Spleen (tissue), 11 donors: ENCODE measurements at regions not wholly inside any gene's neighbourhood (a gene's known extent, or its start where the extent isn't known, plus 50 kb on each side); places are given as distances from the start of the nearest gene placed in this dataset.

Experiments
- DNase-seq: peaks from one replicate; pipeline ENCODE4 v3.0.0-alpha.2; 2020
- H3K27ac ChIP-seq, 8 donors: fragments of 200-600 bp; sonication (generic) in 7 of 8; 1 replicate in 4 of 8; 2 replicates in 4 of 8; pipeline versions ENCODE4 v1.5.0 to v1.8.0; 2016 to 2021; ENCODE audit warnings: inconsistent platforms in 4 of 8, mild to moderate bottlenecking in 4 of 8, moderate library complexity in 1 of 8
- H3K27me3 ChIP-seq, 7 donors: fragments of 200-600 bp; sonication (generic) in 6 of 7; replicated peaks in 1 of 7; 1 replicate in 4 of 7; 2 replicates in 3 of 7; pipeline versions ENCODE4 v1.5.0 to v1.8.0; 2016 to 2021; ENCODE audit warnings: inconsistent platforms in 3 of 7, mild to moderate bottlenecking in 1 of 7
- H3K36me3 ChIP-seq, 6 donors: fragments of 200-600 bp; sonication (generic) in 5 of 6; 1 replicate in 4 of 6; 2 replicates in 2 of 6; pipeline versions ENCODE4 v1.5.0 to v1.8.0; 2016 to 2021; ENCODE audit warnings: inconsistent platforms in 2 of 6
- H3K4me1 ChIP-seq, 6 donors: fragments of 200-600 bp; sonication (generic) in 5 of 6; 1 replicate in 3 of 6; 2 replicates in 3 of 6; pipeline versions ENCODE4 v1.5.0 to v1.8.0; 2016 to 2021; ENCODE audit warnings: inconsistent platforms in 3 of 6
- H3K4me3 ChIP-seq, 8 donors: fragments of 200-600 bp; sonication (generic) in 7 of 8; 1 replicate in 4 of 8; 2 replicates in 4 of 8; pipeline versions ENCODE4 v1.5.0 to v1.8.0; 2016 to 2021; ENCODE audit warnings: inconsistent platforms in 4 of 8, mild to moderate bottlenecking in 4 of 8, moderate library complexity in 2 of 8
- H3K9me3 ChIP-seq, 8 donors: fragments of 200-600 bp; sonication (generic) in 7 of 8; 1 replicate in 4 of 8; 2 replicates in 4 of 8; pipeline versions ENCODE4 v1.5.0 to v1.8.0; 2016 to 2021; ENCODE audit warnings: inconsistent platforms in 4 of 8
- CTCF ChIP-seq, 11 experiments: fragments of 200-600 bp in 7 of 11; fragments of 450-650 bp in 4 of 11; sonication (generic) in 4 of 11; IDR thresholded peaks in 8 of 11; conservative IDR thresholded peaks in 3 of 11; 1 replicate in 7 of 11; 2 replicates in 4 of 11; pipeline versions ENCODE4 v1.4.0 to v1.8.0; 2016 to 2021; ENCODE audit warnings: antibody characterized with exemption in 11 of 11, inconsistent platforms in 4 of 11, mild to moderate bottlenecking in 1 of 11
- POLR2A ChIP-seq, 3 donors: fragments of 450-650 bp; IDR thresholded peaks; one replicate each; pipeline ENCODE4 v1.5.1; 2017; ENCODE audit warnings: antibody characterized with exemption in 3 of 3, mild to moderate bottlenecking in 1 of 3
- POLR2AphosphoS5 ChIP-seq, 3 donors: sonication (generic); formaldehyde crosslinking; IDR thresholded peaks; one replicate each; pipeline ENCODE4 v1.5.1; 2017; ENCODE audit warnings: antibody characterized with exemption in 3 of 3
- WGBS, 5 donors: extraction: QIAGEN DNeasy Blood & Tissue Kit in 3 of 5; methylation state at CpG; one replicate each; pipeline versions ENCODE4 v1.1.5 to v1.1.7; 2013 to 2018; 5-methylcytosine and 5-hydroxymethylcytosine counted together
- intact Hi-C: fragments of 100-400 bp; cut with DNase I; formaldehyde crosslinking; loops from one replicate; pipeline ENCODE4 v1.15.0; 2023; ENCODE audit warnings: low total_unique reads
- donor health status: healthy with polysubstance abuse.
- donor health status: DM: no; HTN: no; CAD: no; lungs with moderate emphysema.
- donor health status: DM: no; HTN: no; CAD: no.
- donor health status: Bipolar disorder and iron deficiency.
- donor health status: healthy.
- donor health status: DM: no; HTN: no; CAD: no.
- donor health status: DM: yes; HTN: yes; CAD: no.

GRCh38 chr12:18906395-18906794 is 168.5 kb downstream of the CAPZA3 start:
- Histone ChIP-seq H3K9me3 (peaks cover 0 to 21% (median 3%) of the 10 kb centered on the region in 8 donors), H3K4me1 (no peaks in the 10 kb centered on the region), H3K4me3 (no peak overlapping the region), H3K27me3 (no peaks in the 10 kb centered on the region), H3K27ac (no peak overlapping the region), H3K36me3 (no peaks in the 10 kb centered on the region)
- intact Hi-C loops = no loop called here
- DNase-seq = no peak
- 90 to 97% (median 96%) methylated on average over 1 of the region's 1 CpG for WGBS, 5 donors
- TF ChIP-seq POLR2AphosphoS5 (IDR thresholded peaks at IDR 0.05) (no peak), POLR2A (IDR thresholded peaks at IDR 0.05) (no peak), CTCF (IDR thresholded peaks at IDR 0.05 in 8 of 11, conservative IDR thresholded peaks at IDR 0.05 in 3 of 11) (no peak)

GRCh38 chr12:18907127-18907526 is 169.2 kb downstream of the CAPZA3 start:
- H3K27ac ChIP-seq = no peak overlapping the region
- no peaks in the 10 kb centered on the region for H3K4me1 ChIP-seq
- peaks cover 0 to 28% (median 5%) of the 10 kb centered on the region in 8 donors for H3K9me3 ChIP-seq
- H3K4me3 ChIP-seq = no peak overlapping the region
- WGBS, 5 donors = 81 to 92% (median 87%) methylated on average over 5 of the region's 5 CpGs
- no peaks in the 10 kb centered on the region for H3K27me3 ChIP-seq
- no peaks in the 10 kb centered on the region for H3K36me3 ChIP-seq
- intact Hi-C loops = no loop called here
- DNase-seq = no peak
- TF ChIP-seq CTCF (IDR thresholded peaks at IDR 0.05 in 8 of 11, conservative IDR thresholded peaks at IDR 0.05 in 3 of 11) (no peak), POLR2A (IDR thresholded peaks at IDR 0.05) (no peak), POLR2AphosphoS5 (IDR thresholded peaks at IDR 0.05) (no peak)

- 83 to 92% (median 86%) methylated on average over 7 of the region's 7 CpGs for WGBS, 5 donors
- no peaks in the 10 kb centered on the region for H3K27me3 ChIP-seq
- TF ChIP-seq POLR2A (IDR thresholded peaks at IDR 0.05) (no peak), CTCF (IDR thresholded peaks at IDR 0.05 in 8 of 11, conservative IDR thresholded peaks at IDR 0.05 in 3 of 11) (no peak), POLR2AphosphoS5 (IDR thresholded peaks at IDR 0.05) (no peak)
- intact Hi-C loops = no loop called here
- no peaks in the 10 kb centered on the region for H3K4me1 ChIP-seq
- H3K36me3 ChIP-seq = no peaks in the 10 kb centered on the region
- peaks cover 0 to 27% (median 7%) of the 10 kb centered on the region in 8 donors for H3K9me3 ChIP-seq
- no peak overlapping the region for H3K4me3 ChIP-seq
- no peak for DNase-seq
- H3K27ac ChIP-seq = no peak overlapping the region
Measured at GRCh38 chr12:18907728-18908127, 169.8 kb downstream of the CAPZA3 start.

GRCh38 chr12:18908191-18908590 is 170.3 kb downstream of the CAPZA3 start:
- 65 to 86% (median 81%) methylated on average over 4 of the region's 4 CpGs for WGBS, 5 donors
- peaks cover 0 to 24% (median 7%) of the 10 kb centered on the region in 8 donors for H3K9me3 ChIP-seq
- no peaks in the 10 kb centered on the region for H3K36me3 ChIP-seq
- intact Hi-C loops = no loop called here
- no peak for DNase-seq
- TF ChIP-seq POLR2AphosphoS5 (IDR thresholded peaks at IDR 0.05) = no peak
- no peak for TF ChIP-seq CTCF (IDR thresholded peaks at IDR 0.05 in 8 of 11, conservative IDR thresholded peaks at IDR 0.05 in 3 of 11)
- TF ChIP-seq POLR2A (IDR thresholded peaks at IDR 0.05) = no peak
- H3K27me3 ChIP-seq = no peaks in the 10 kb centered on the region
- H3K4me1 ChIP-seq = no peaks in the 10 kb centered on the region
- H3K4me3 ChIP-seq = no peak overlapping the region
- H3K27ac ChIP-seq = no peak overlapping the region
